Adrenal gland (tissue), 9 donors: ENCODE measurements at regions not wholly inside any gene's neighbourhood (a gene's known extent, or its start where the extent isn't known, plus 50 kb on each side); places are given as distances from the start of the nearest gene placed in this dataset.

Source experiments
- DNase-seq, 7 donors: peaks; one replicate each; pipeline ENCODE4 v3.0.0-alpha.2; 2019 to 2020
- H3K27ac ChIP-seq, 5 donors: fragments of 200-600 bp; sonication (generic) in 4 of 5; 1 replicate in 3 of 5; 2 replicates in 2 of 5; pipeline versions ENCODE4 v1.5.1 to v1.8.0; 2016 to 2020; ENCODE audit warnings: mild to moderate bottlenecking in 1 of 5
- H3K27me3 ChIP-seq: fragments of 200-600 bp; 2 replicates; pipeline ENCODE4 v1.8.0; 2021
- H3K36me3 ChIP-seq, 2 donors: fragments of 200-600 bp; replicated peaks in 1 of 2; 1 replicate in 1 of 2; 2 replicates in 1 of 2; pipeline versions ENCODE4 v1.5.1 to v1.8.0; 2018 to 2022
- H3K4me1 ChIP-seq, 2 donors: fragments of 200-600 bp; replicated peaks in 1 of 2; 1 replicate in 1 of 2; 2 replicates in 1 of 2; pipeline versions ENCODE4 v1.5.1 to v1.8.0; 2018 to 2021
- H3K4me3 ChIP-seq, 4 donors: fragments of 200-600 bp; sonication (generic) in 3 of 4; one replicate each; pipeline ENCODE4 v1.5.1; 2016 to 2018
- H3K9me3 ChIP-seq, 3 donors: fragments of 200-600 bp; sonication (generic) in 1 of 3; replicated peaks in 1 of 3; 1 replicate in 2 of 3; 2 replicates in 1 of 3; pipeline versions ENCODE4 v1.5.1 to v1.8.0; 2016 to 2021
- CTCF ChIP-seq, 6 experiments: fragments of 450-650 bp in 4 of 6; fragments of 200-600 bp in 2 of 6; sonication (generic) in 1 of 6; IDR thresholded peaks; 1 replicate in 5 of 6; 2 replicates in 1 of 6; pipeline versions ENCODE4 v1.5.1 to v1.8.0; 2016 to 2021; ENCODE audit warnings: antibody characterized with exemption in 6 of 6, mild to moderate bottlenecking in 2 of 6, moderate library complexity in 1 of 6
- POLR2A ChIP-seq, 2 donors: fragments of 450-650 bp; IDR thresholded peaks; one replicate each; pipeline ENCODE4 v1.6.1; 2017; ENCODE audit warnings: antibody characterized with exemption in 2 of 2, mild to moderate bottlenecking in 2 of 2, moderate library complexity in 1 of 2
- WGBS, 4 donors: extraction: QIAGEN DNeasy Blood & Tissue Kit in 2 of 4; methylation state at CpG; one replicate each; pipeline versions ENCODE4 v1.1.5 to v1.1.7; 2013 to 2017; 5-methylcytosine and 5-hydroxymethylcytosine counted together
- intact Hi-C, 2 donors: fragments of 100-400 bp; cut with DNase I; formaldehyde crosslinking; loops; one replicate each; pipeline versions ENCODE4 v1.14.1 to v1.15.0; 2022 to 2023
- donor health status: healthy with polysubstance abuse.
- donor health status: Bipolar disorder and iron deficiency.
- donor health status: DM: yes; HTN: yes; CAD: no.
- donor health status: DM: no; HTN: no; CAD: no.
- donor health status: DM: no; HTN: no; CAD: no.

- Histone ChIP-seq H3K4me3 (no peak overlapping the region), H3K27ac (no peak overlapping the region), H3K9me3 (no peaks in the 10 kb centered on the region), H3K36me3 (no peaks in the 10 kb centered on the region), H3K4me1 (no peaks in the 10 kb centered on the region), H3K27me3 (no peaks in the 10 kb centered on the region)
- 87 to 93% (median 91%) methylated on average over 4 of the region's 4 CpGs for WGBS, 4 donors
- no peak for DNase-seq
- intact Hi-C loops, result no loop called here
- TF ChIP-seq CTCF (IDR thresholded peaks at IDR 0.05) (no peak), POLR2A (IDR thresholded peaks at IDR 0.05) (no peak)
These were observed 238.0 kb upstream of the ACTBL2 start for GRCh38 chr5:57720656-57721055.

- Histone ChIP-seq H3K9me3 (no peaks in the 10 kb centered on the region), H3K4me3 (no peak overlapping the region), H3K4me1 (no peaks in the 10 kb centered on the region), H3K36me3 (no peaks in the 10 kb centered on the region), H3K27ac (no peak overlapping the region), H3K27me3 (no peaks in the 10 kb centered on the region)
- TF ChIP-seq CTCF (IDR thresholded peaks at IDR 0.05), result no peak
- no peak for TF ChIP-seq POLR2A (IDR thresholded peaks at IDR 0.05)
- DNase-seq, result no peak
- WGBS, 4 donors, result 66 to 86% (median 82%) methylated on average over 1 of the region's 1 CpG
- intact Hi-C loops, result no loop called here
These were observed 236.6 kb upstream of the ACTBL2 start for GRCh38 chr5:57719216-57719615.

- H3K9me3 ChIP-seq, result no peaks in the 10 kb centered on the region
- peak overlapping the region in 1 of 5 donors; percentile 6 for H3K27ac ChIP-seq
- intact Hi-C loops, result no loop called here
- no peaks in the 10 kb centered on the region for H3K4me1 ChIP-seq
- 25 to 32% (median 29%) methylated on average over 2 of the region's 2 CpGs for WGBS, 4 donors
- TF ChIP-seq CTCF (IDR thresholded peaks at IDR 0.05), result no peak
- no peak for TF ChIP-seq POLR2A (IDR thresholded peaks at IDR 0.05)
- H3K27me3 ChIP-seq, result no peaks in the 10 kb centered on the region
- DNase-seq, result peak in 3 of 7 donors; percentile 21 to 30 (median 25)
- no peak overlapping the region for H3K4me3 ChIP-seq
- no peaks in the 10 kb centered on the region for H3K36me3 ChIP-seq
These were observed 235.5 kb upstream of the ACTBL2 start for GRCh38 chr5:57718155-57718554.

DNA sequence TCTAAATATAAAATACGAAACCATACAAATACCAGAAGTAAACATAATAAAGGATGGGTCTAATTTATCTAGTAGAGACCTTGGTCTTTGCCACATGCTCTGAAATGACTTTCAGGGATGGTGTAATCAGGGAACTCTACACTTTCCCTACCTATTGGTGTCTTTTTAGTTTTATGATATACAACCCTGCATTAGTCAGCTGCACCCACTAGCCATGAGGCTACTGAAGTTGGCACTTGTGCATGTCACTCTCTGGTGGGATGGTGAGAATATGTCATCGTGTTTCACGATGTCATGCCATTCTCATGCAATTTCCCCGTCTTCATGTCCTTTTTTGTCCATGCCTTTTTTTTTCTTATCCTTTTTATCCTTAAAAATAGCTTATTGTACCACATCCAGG, 234.9 kb upstream of the ACTBL2 start:
- Histone ChIP-seq H3K4me3 (no peak overlapping the region), H3K4me1 (no peaks in the 10 kb centered on the region), H3K27ac (no peak overlapping the region), H3K27me3 (no peaks in the 10 kb centered on the region), H3K9me3 (no peaks in the 10 kb centered on the region), H3K36me3 (no peaks in the 10 kb centered on the region)
- TF ChIP-seq CTCF (IDR thresholded peaks at IDR 0.05), result no peak
- TF ChIP-seq POLR2A (IDR thresholded peaks at IDR 0.05), result no peak
- intact Hi-C loops, result no loop called here
- WGBS, 4 donors, result 67 to 72% (median 70%) methylated on average over 4 of the region's 4 CpGs
- DNase-seq, result no peak
